ENCODE measurements at regions not wholly inside any gene's neighbourhood (a gene's known extent, or its start where the extent isn't known, plus 50 kb on each side); places are given as distances from the start of the nearest gene placed in this dataset.

DNA sequence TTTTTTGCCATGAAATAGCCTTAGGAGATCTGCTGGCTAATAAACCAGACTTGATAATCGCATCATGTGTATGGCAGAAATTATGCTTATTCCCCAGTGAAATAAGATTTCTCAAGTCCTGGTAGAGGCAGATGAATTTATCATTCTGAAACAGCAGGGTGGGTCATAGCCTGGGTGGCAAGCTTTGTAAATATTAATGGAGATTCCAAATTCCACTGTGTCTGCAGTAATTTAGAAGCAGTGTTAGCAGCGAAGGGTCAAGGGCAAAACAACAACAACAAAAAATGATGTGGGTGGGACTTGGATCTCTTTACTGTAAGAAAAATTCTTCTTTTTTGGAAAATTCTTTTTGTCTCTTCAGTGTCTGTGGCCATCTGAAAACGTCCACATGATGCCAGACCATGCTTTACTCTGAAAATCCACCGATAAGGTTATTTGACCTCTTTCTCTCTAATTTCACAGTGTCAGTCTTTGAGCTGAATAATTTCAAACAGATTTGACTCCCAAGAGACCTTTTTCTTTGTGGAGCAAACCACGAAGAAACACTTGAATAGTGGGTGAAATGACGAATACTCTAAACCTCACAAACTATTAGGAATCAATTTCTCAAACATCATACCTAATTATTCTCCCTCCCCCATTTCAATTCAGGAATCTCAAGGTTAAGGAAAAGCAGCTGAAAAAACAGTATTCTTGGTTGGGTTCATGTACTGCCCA, 106.0 kb upstream of the RPS23 start:
- DNase-seq = no peak

DNA sequence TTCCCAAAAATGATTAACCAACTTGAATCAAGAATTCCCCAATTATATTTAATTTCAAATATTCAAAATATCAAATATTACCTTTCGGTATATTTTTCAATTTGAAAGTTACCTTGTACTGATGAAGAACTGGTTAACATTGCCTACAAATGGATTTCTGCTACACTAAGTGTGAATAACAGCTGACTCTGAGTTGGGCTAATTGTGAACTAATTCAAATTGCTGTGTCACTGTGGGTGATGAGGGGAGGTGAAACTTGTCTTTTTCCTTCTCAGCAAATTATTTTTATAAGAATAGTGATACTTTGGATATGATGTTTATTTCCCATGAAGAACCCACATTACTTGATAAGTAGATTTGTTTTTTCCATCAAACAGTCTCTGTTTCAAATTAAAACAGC, 103.4 kb upstream of the RPS23 start:
- no peak for DNase-seq

DNA sequence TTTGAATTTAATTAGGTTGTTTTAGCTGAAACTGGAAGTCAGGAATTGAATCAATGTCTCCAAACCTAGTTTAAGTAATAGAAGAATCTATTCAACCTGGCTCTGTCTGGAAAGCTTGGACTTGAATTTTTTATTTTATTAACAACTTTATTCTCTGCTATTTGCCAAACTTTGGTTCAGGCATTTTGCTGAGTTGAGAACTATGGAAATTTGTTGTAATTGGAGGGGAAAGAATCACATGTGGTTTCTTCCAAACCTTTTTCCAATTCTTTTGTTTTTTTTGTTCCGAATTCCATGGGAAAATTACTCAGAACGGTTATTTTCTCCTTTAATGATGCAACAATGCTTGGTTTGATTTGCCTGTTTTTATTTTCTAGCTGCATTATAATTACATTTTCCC, 98.2 kb upstream of the RPS23 start:
- no peak for DNase-seq

DNA sequence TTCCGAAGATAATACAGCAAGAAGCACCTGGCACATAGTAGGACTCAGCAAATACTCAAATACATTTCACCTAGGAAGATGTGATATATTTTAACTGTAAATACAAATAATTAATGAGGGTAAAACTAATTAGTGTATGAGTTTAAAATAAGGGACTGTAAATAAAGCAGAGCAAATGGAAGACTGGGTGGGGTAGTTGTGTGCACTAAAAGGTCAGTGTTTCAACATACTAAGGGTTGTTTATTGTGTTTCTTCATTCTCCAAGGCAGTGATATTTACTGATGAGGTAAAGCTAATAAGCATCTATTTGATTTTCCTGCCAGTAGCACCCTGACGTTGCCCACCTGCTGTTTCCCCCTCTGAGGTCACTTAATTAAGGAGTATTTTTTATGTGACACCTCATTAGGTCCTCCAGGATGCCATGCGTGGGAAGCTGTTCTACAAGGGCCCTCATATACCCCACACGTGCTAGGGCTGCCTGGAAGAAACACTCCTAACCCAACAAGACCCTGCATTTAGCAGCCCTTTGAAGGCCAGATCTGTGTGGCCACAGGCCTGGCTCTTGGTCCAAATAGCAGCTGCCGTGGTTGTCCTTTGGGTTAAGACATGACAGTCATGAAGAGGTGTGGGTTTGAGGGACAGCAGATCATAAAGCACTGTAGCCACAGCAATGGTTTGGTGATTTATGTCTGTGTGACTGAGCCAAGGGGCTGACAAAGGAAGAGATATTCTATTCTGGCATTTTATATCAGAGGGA, 97.5 kb upstream of the RPS23 start:
- DNase-seq = no peak

- peak; percentile 20 for DNase-seq
Measured at GRCh38 chr5:82374637-82375036, 96.5 kb upstream of the RPS23 start.

DNA sequence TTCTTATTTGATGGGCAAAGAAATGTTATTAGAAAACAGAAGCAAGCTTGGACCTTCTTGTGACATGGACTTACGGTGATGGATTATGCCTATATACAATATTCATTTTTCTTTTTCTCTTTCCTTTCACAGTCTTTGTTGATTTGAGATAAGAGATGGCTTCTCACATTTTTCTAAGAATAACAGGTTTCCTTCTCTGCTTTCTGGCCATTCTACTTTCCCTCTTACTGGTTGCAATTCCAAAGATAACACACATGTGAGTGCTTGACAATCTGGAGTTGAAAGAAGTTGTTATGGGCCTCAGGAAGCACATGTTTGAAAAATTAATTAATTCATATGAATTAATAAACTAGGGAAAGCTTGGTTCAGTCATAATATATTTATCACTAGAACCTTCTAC, 89.8 kb upstream of the RPS23 start:
- no peak for DNase-seq

DNA sequence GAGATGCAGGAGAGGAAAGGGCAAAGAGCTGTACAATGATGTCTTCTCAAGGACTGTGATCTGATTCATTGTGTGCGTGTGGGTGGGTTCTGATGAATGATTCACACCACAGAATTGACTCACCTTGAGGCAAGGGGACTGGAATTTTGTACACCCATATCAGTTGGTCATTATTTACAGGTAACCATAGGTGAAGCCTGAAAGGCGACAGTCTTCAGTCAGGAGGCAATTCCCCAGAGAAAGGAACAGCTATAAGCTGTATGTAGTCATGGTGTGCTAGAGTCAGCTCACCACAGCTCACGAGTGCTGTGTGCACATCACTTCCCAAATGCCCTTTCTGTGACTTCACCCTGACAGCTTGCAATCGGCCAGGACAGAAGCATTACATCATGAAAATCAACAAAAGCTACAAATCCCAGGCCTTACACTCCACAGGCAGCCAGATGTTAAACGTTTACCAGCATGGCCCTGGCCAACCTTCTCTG, 87.6 kb upstream of the RPS23 start:
- peak; percentile 53 for DNase-seq

- DNase-seq = no peak
Measured at GRCh38 chr5:82365026-82365425, 86.9 kb upstream of the RPS23 start.

GRCh38 chr5:82364497-82364896, 86.3 kb upstream of the RPS23 start:
- DNase-seq = no peak

- no peak for DNase-seq
Measured at GRCh38 chr5:82363524-82363923, 85.4 kb upstream of the RPS23 start.

- no peak for DNase-seq
Measured at GRCh38 chr5:82362636-82363035, 84.5 kb upstream of the RPS23 start.

DNA sequence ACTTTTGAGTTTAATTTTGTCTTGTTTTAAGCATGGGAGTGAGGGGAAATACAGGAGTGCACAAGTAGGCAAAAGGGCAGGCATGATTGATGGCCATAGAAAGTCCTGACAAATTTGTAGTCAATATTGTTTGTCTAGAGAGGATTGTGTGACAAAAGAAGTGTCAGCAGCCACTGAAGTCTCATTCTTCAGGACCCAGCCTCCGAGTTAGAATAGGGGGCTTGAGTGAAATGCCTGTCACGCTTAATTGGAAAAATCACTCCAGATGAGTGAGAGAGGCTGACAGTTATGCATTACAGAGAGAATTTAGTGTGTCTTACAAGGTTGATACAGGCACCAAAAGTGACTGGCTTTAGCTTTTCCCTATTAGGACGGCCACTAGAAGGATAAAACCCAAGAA, 81.9 kb upstream of the RPS23 start:
- no peak for DNase-seq

GRCh38 chr5:82359272-82359671, 81.1 kb upstream of the RPS23 start:
- no peak for DNase-seq

GRCh38 chr5:82358457-82358856, 80.3 kb upstream of the RPS23 start:
- DNase-seq = no peak

DNA sequence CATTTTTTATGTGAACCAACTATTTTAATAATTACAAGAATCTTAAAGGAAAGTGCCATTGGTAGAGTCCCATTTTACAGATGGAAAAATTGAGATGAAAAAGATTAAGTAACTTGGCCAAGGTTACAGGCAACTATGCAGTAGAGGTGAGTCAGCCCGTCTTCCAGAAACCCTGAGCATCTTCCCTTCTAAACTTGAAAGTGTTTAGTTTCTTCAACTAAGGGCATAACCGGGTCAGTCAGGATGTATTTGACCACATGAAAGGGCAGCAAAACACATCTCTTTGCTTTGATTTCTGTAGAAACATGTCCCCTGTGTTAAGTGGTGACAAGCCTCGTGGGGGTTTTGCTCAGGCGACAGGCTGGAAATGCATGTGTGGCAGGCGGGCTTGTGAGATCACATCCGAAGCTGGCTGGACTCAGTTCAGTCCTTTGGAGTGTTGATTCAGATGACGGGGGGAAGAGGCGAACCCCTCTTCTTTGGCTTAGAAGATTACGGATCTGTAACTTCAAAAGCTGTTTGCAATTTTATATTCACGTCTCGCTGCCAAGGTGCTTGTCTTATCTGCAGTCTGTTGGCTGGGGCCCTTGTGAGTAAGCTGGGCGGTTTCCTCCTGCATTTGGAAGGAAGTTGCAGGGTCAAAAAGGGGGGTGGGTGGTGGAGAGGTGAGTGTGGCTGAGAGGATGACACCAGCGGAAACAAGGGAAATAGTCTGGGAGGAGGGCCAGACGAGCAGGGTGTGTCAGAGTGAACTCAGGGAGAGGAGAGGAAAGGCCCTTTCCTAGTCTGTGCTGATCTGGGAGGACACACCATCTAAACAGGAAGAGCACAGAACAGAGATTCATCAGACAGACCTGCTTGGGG, 78.9 kb upstream of the RPS23 start:
- DNase-seq = peak; percentile 87

GRCh38 chr5:82356021-82356420, 77.9 kb upstream of the RPS23 start:
- no peak for DNase-seq

- DNase-seq = no peak
Measured at GRCh38 chr5:82355496-82355895, 77.3 kb upstream of the RPS23 start.

DNA sequence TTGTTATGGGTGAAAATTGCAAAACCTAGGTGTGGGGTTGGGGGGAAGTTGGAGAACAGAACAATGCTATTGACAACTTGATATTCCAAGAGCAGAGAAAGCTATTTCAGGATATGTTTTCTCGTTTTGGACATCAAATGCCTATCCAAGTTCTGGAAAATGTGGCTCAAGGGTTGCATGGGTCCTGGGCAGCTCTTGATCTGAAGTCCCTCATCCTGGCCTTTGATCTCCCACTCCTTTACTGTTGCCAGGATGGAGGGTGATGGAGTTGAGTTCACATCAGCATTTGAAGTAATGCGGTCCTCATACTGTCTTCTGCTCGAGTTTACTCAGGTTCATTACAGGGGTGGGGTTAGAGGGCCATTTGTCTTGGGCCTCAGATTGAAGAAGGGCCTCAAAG, 76.9 kb upstream of the RPS23 start:
- DNase-seq = no peak

GRCh38 chr5:82354543-82354942, 76.4 kb upstream of the RPS23 start:
- DNase-seq = peak; percentile 15

DNA sequence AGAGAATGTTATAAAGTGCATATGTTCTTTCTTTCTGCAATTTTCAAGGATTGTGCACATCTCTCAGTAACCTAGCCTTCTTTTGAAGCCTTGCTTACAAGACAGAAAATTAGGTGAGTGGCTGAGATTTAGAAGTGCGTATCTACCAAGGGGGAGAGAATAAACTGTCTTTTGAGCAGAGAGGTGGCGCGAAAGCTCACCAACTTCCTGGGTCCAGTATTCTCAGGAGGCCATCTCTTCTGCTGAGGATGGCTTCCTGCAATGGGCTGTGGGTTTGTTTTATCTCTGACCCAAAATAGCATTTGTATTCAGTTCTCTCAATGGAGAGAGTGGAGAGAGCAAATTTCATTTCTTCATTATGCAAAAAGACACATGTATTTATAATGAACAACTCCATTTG, 75.4 kb upstream of the RPS23 start:
- no peak for DNase-seq

GRCh38 chr5:82352146-82352791, 74.1 kb upstream of the RPS23 start:
- no peak for DNase-seq

GRCh38 chr5:82351754-82352145, 73.6 kb upstream of the RPS23 start:
- peak; percentile 66 for DNase-seq

- DNase-seq = no peak
Measured at GRCh38 chr5:82351297-82351696, 73.1 kb upstream of the RPS23 start.

Data from activated CD4-positive, alpha-beta T cell treated with anti-CD3 and anti-CD28 coated beads, Interleukin-10, Interleukin-2, amounts not matched to agents 100 ng/mL and 50 ng/mL, durations not matched to agents 16 hours and 8 hours (primary cell).